GM12873 (cell line): ENCODE measurements at regions not wholly inside any gene's neighbourhood (a gene's known extent, or its start where the extent isn't known, plus 50 kb on each side); places are given as distances from the start of the nearest gene placed in this dataset.

ENCODE experiments used
- CTCF ChIP-seq: IDR thresholded peaks from 2 replicates; pipeline ENCODE4 v1.5.1; 2012; ENCODE audit warnings: low read depth, mild to moderate bottlenecking, moderate library complexity, low read length, control low read depth; ENCODE audit not compliant: insufficient read depth; ENCODE audit errors: missing control alignments

- no peak for TF ChIP-seq CTCF
These were observed 112.8 kb upstream of the SLC39A10 start for GRCh38 chr2:195543902-195544894.

GRCh38 chr2:195543063-195543462 lies 114.0 kb upstream of the SLC39A10 start:
- no peak for TF ChIP-seq CTCF

- TF ChIP-seq CTCF, result no peak
These were observed 115.0 kb upstream of the SLC39A10 start for GRCh38 chr2:195542067-195542466.

GRCh38 chr2:195538937-195539336 lies 118.1 kb upstream of the SLC39A10 start:
- no peak for TF ChIP-seq CTCF

- no peak for TF ChIP-seq CTCF
These were observed 119.2 kb upstream of the SLC39A10 start for GRCh38 chr2:195537811-195538210.

GRCh38 chr2:195536906-195537305 lies 120.1 kb upstream of the SLC39A10 start:
- no peak for TF ChIP-seq CTCF

- TF ChIP-seq CTCF, result no peak
These were observed 121.0 kb upstream of the SLC39A10 start for GRCh38 chr2:195535911-195536522.
